ENCODE measurements at regions not wholly inside any gene's neighbourhood (a gene's known extent, or its start where the extent isn't known, plus 50 kb on each side); places are given as distances from the start of the nearest gene placed in this dataset.

GRCh38 chr4:15151033-15151432 is 148.8 kb downstream of the CPEB2 start:
- no peak for TF ChIP-seq CTCF (IDR thresholded peaks at IDR 0.05)

DNA sequence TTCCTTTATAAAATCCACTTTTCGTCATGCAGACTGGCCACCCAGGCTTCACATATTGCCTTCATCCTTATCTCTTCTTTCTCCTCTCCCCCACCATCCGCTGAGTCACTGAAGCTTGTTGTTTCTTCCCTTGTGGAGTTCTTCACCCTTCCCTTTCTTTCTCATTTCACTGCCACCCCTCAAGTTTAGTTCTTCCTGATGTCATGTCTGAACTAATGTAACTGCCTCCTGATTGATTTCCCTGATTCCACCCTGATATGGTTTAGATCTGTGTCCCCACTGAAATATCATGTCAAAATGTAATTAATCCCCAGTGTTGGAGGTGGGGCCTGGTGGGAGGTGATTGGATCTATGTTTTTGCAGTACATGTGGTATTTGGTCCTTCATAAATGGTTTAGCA is 151.4 kb downstream of the CPEB2 start:
- no peak for TF ChIP-seq CTCF (IDR thresholded peaks at IDR 0.05)

DNA sequence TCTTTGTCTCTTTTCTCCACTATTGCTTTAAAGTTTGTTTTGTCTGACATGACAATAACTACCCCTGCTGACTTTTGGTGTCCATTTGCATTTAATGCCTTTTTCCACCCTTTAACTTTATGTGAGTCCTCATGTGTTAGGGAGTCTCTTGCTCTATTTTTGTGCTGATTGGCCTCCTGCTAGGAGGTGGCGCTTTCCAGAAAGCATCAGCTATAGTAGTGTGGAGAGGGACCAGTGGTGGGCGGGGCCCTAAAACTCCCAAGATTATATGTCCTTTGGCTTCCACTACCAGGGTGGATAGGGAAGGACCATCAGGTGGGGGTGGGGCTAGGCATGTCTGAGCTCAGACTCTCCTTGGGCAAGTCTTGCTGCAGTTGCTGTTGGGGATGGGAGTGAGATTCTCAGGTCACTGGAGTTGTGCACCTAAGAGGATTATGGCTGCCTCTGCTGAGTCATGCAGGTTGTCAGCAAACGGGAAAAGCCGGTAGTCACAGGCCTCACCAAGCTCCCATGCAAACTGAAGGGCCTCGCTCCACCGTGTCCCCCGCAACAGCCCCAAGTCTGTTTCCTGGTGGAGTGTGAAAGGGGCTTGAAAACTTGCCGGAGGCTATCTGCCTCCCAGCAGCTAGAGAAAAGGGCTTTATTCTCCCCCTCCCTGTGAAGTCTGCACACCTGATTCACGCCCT is 156.3 kb downstream of the CPEB2 start:
- TF ChIP-seq CTCF (IDR thresholded peaks at IDR 0.05) = no peak

- no peak for TF ChIP-seq CTCF (IDR thresholded peaks at IDR 0.05)
Measured at GRCh38 chr4:15159477-15160019, 157.3 kb downstream of the CPEB2 start.

DNA sequence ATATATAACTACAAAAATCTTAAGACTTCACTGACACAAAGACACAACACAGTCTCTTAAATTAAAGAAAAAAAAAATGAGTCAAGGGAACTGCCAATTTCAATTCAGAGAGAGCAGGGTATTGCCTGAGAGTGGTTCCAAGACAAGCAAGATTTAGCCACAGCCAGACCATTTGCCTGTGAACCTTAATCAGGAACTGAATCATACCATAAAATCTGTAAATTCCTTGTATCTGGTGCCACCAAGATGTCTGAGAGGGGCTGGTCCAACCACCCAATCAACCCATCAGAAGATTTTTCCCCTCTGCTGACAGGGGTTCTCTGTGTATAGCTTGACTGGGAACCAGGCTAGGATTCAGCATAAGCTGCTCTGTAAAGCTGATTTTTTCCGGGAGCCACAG is 159.2 kb downstream of the CPEB2 start:
- no peak for TF ChIP-seq CTCF (IDR thresholded peaks at IDR 0.05)

- TF ChIP-seq CTCF (IDR thresholded peaks at IDR 0.05) = no peak
Measured at GRCh38 chr4:15162046-15162445, 159.8 kb downstream of the CPEB2 start.

DNA sequence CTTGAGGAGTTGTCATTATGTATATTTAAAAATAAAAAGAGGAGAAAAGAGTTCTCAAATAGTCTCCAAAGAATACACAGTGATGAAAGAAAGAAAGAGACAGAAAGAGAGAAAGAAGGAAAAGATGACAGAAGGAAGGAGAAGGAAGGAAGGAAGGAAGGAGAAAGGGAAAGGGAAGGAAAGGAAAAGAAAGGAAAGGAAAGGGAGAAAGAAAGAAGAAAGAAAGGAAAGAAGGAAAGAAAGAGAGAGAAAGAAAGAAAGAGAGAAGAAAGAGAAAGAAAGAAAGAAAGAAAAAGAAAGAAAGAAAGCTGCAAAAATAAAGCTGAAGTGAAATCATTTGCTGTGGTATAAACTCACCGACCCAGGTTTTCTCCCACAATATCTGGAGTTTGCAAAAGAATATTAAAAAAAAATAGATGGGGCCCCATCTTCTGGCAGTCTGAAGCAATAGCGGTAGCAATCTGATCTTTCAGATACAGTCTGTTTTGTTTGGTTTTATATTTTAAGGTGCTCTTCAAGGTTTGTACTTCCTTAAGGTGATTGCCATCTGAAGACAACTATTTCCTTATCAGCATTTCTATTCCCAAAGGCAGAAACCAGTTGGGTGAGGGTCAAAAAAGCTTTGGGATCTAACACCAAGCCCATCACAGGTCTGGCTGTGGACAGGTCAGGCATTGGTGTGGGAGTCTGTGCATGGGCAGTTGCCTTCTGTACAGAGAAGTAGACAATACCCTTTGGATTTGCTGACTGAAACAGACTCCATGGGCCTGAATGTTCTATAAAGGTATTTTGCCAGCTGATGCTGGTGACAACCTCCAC is 160.4 kb downstream of the CPEB2 start:
- TF ChIP-seq CTCF (IDR thresholded peaks at IDR 0.05) = peak; percentile 75

All from LNCAP (cell line).